SH-SY5Y (cell line): ENCODE measurements at regions not wholly inside any gene's neighbourhood (a gene's known extent, or its start where the extent isn't known, plus 50 kb on each side); places are given as distances from the start of the nearest gene placed in this dataset.

Source experiments
- GATA2 ChIP-seq: IDR thresholded peaks from 2 replicates; pipeline ENCODE4 v1.6.1; 2011; ENCODE audit warnings: mild to moderate bottlenecking, low read depth, low read length
- GATA3 ChIP-seq: IDR thresholded peaks from 2 replicates; pipeline ENCODE4 v1.6.1; 2011; ENCODE audit warnings: low read depth, mild to moderate bottlenecking, low read length, moderate library complexity

DNA sequence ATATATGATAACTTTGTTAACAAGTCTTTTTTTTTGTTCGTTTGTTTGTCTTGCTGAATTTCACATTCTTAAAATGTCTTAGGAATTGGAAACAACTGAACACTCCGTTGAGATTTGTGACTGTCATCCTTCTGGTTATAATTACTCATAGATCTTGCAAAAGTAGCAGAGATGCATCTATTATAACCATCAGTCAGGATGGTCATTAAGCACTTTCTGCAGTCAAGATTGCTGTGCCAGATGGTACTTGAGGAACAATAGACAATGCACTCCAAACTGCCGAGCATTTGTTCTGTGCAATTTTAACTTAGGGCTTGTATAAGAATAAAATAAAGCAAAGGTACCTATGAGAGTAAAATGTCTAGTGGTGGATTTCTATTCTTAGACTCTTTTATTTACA is 710.1 kb upstream of the KCND2 start:
- TF ChIP-seq GATA2 (no peak), GATA3 (no peak)
